Testis (tissue), 2 donors: ENCODE measurements at regions not wholly inside any gene's neighbourhood (a gene's known extent, or its start where the extent isn't known, plus 50 kb on each side); places are given as distances from the start of the nearest gene placed in this dataset.

Experiments
- CTCF ChIP-seq, 3 experiments: fragments of 450-650 bp in 2 of 3; fragments of 200-600 bp in 1 of 3; sonication (generic) in 1 of 3; IDR thresholded peaks; one replicate each; pipeline ENCODE4 v1.5.1; 2016 to 2019; ENCODE audit warnings: antibody characterized with exemption in 3 of 3, mild to moderate bottlenecking in 2 of 3, moderate library complexity in 1 of 3
- POLR2A ChIP-seq: fragments of 450-650 bp; IDR thresholded peaks from one replicate; pipeline ENCODE4 v1.6.1; 2017; ENCODE audit warnings: antibody characterized with exemption, mild to moderate bottlenecking, moderate library complexity

- TF ChIP-seq POLR2A (no peak), CTCF (IDR thresholded peaks at IDR 0.05) (no peak)
These were observed 381.0 kb downstream of the MEIS1 start for GRCh38 chr2:66815886-66816285.
